ENCODE measurements at regions not wholly inside any gene's neighbourhood (a gene's known extent, or its start where the extent isn't known, plus 50 kb on each side); places are given as distances from the start of the nearest gene placed in this dataset.
A peak's percentile ranks its signal among the peaks of the same experiment; 100 is the strongest.
"Not testable (repeated sequence)": the region's sequence is repeated elsewhere in the genome, so short reads cannot be mapped to it uniquely, and the experiment has no call there.

- H3K9me3 ChIP-seq: no peaks in the 10 kb centered on the region
- H3K4me3 ChIP-seq (replicated peaks in 1 of 3): no peak overlapping the region
- intact Hi-C loops (cut with DNase I): no loop called here
- no peak for TF ChIP-seq POLR2A (IDR thresholded peaks at IDR 0.05)
- TF ChIP-seq, protein P1, sequence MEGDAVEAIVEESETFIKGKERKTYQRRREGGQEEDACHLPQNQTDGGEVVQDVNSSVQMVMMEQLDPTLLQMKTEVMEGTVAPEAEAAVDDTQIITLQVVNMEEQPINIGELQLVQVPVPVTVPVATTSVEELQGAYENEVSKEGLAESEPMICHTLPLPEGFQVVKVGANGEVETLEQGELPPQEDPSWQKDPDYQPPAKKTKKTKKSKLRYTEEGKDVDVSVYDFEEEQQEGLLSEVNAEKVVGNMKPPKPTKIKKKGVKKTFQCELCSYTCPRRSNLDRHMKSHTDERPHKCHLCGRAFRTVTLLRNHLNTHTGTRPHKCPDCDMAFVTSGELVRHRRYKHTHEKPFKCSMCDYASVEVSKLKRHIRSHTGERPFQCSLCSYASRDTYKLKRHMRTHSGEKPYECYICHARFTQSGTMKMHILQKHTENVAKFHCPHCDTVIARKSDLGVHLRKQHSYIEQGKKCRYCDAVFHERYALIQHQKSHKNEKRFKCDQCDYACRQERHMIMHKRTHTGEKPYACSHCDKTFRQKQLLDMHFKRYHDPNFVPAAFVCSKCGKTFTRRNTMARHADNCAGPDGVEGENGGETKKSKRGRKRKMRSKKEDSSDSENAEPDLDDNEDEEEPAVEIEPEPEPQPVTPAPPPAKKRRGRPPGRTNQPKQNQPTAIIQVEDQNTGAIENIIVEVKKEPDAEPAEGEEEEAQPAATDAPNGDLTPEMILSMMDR (IDR thresholded peaks at IDR 0.05): no peak
- no peaks in the 10 kb centered on the region for H3K27me3 ChIP-seq
- 52 to 58% methylated on average over 4 of the region's 4 CpGs for WGBS, 2 donors
- H3K36me3 ChIP-seq: no peaks in the 10 kb centered on the region
- DNase-seq: no peak
- H3K4me1 ChIP-seq: no peaks in the 10 kb centered on the region
- no peak overlapping the region for H3K27ac ChIP-seq
Measured at GRCh38 chr1:112818990-112819689, 104.0 kb upstream of the PPM1J start.

- Histone ChIP-seq H3K4me3 (replicated peaks in 1 of 3) (no peak overlapping the region), H3K4me1 (no peaks in the 10 kb centered on the region), H3K36me3 (no peaks in the 10 kb centered on the region), H3K9me3 (no peaks in the 10 kb centered on the region), H3K27me3 (no peaks in the 10 kb centered on the region), H3K27ac (no peak overlapping the region)
- intact Hi-C loops (cut with DNase I): no loop called here
- 63 to 71% methylated on average over 7 of the region's 7 CpGs for WGBS, 2 donors
- TF ChIP-seq, protein P1 (IDR thresholded peaks at IDR 0.05): no peak
- TF ChIP-seq POLR2A (IDR thresholded peaks at IDR 0.05): no peak
- no peak for DNase-seq
Measured at GRCh38 chr1:112817555-112818373, 102.6 kb upstream of the PPM1J start.

GRCh38 chr1:112815376-112815775, 100.2 kb upstream of the PPM1J start:
- TF ChIP-seq, protein P1 (IDR thresholded peaks at IDR 0.05): no peak
- TF ChIP-seq POLR2A (IDR thresholded peaks at IDR 0.05): no peak
- H3K36me3 ChIP-seq: no peaks in the 10 kb centered on the region
- H3K27ac ChIP-seq: no peak overlapping the region
- intact Hi-C loops (cut with DNase I): no loop called here
- no peaks in the 10 kb centered on the region for H3K27me3 ChIP-seq
- no peak overlapping the region for H3K4me3 ChIP-seq (replicated peaks in 1 of 3)
- DNase-seq: no peak
- 94 to 99% methylated on average over 5 of the region's 5 CpGs for WGBS, 2 donors
- H3K9me3 ChIP-seq: no peaks in the 10 kb centered on the region
- H3K4me1 ChIP-seq: no peaks in the 10 kb centered on the region

DNA sequence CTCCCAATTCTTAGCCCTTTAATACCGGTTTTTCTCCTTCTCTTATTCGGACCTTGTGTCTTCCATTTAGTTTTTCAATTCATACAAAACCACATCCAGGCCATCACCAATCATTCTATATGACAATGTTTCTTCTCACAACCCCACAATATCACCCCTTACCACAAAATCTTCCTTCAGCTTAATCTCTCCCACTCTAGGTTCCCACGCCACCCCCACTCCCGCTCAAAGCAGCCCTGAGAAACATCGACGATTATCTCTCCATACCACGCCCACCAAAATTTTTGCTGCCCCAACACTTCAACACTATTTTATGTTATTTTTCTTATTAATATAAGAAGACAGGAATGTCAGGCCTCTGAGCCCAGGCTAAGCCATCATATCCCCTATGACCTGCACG, 99.5 kb upstream of the PPM1J start:
- H3K27ac ChIP-seq; H3K4me1 ChIP-seq; H3K27me3 ChIP-seq; H3K36me3 ChIP-seq; H3K9me3 ChIP-seq; H3K4me3 ChIP-seq (replicated peaks in 1 of 3); DNase-seq; intact Hi-C loops (cut with DNase I): not testable (repeated sequence)
- WGBS, 2 donors: 91 to 95% methylated on average over 8 of the region's 8 CpGs

DNA sequence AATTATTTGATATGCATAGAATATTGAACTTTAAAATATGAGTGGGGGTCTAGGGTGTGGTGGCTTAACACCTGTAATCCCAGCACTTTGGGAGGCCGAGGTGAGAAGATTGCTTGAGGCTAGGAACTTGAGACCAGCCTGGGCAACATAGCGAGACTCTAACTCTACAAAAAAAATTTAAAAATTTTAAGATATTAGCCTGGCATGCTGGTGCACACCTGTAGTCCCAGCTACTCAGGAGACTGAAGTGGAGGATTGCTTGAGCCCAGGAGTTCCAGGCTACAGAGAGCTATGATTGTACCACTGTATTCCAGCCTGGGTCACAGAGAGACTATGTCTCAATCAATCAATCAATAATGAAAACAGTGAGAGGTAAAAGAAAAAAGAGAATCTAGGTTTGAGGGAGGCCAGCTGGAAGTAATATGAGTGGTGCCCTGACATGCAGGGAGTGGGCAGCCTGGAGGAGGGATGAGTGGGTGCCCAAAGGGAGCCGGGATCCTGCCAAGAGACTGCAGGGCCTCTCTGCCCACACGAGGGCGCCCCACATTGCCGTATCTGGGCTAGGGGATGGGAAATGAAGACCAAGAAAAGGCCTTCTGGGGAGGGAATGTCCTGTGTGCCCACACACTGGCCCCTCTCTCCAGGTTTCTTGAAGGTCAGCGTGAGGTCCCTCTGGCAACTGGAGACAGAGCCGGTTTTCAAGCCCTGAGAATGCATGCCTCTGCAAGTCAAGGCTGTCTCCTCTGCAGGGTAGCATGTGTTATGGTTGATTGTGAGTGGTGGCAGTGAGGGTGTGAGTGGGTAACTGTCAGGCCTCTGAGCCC, 93.9 kb upstream of the PPM1J start:
- Histone ChIP-seq H3K27me3 (no peaks in the 10 kb centered on the region), H3K9me3 (no peaks in the 10 kb centered on the region), H3K4me3 (replicated peaks in 1 of 3) (no peak overlapping the region), H3K36me3 (no peaks in the 10 kb centered on the region), H3K4me1 (no peaks in the 10 kb centered on the region), H3K27ac (no peak overlapping the region)
- 27 to 28% methylated on average over 7 to 8 of the region's 8 CpGs for WGBS, 2 donors
- intact Hi-C loops (cut with DNase I): no loop called here
- TF ChIP-seq, protein P1 (IDR thresholded peaks at IDR 0.05): peak; percentile 29 to 82 (median 52)
- no peak for TF ChIP-seq POLR2A (IDR thresholded peaks at IDR 0.05)
- peak; percentile 57 to 69 for DNase-seq

All from thyroid gland (tissue), 4 donors.